ENCODE measurements at regions not wholly inside any gene's neighbourhood (a gene's known extent, or its start where the extent isn't known, plus 50 kb on each side); places are given as distances from the start of the nearest gene placed in this dataset.

- TF ChIP-seq CTCF (IDR thresholded peaks at IDR 0.05): no peak
- TF ChIP-seq POLR2A (IDR thresholded peaks at IDR 0.05): no peak
- TF ChIP-seq POLR2AphosphoS5 (IDR thresholded peaks at IDR 0.05): no peak
Measured at GRCh38 chrX:128973033-128973432, 550.3 kb downstream of the SMARCA1 start.

All from sigmoid colon (tissue), 4 donors.